Type B pancreatic cell (in vitro differentiated cells): ENCODE measurements at regions not wholly inside any gene's neighbourhood (a gene's known extent, or its start where the extent isn't known, plus 50 kb on each side); places are given as distances from the start of the nearest gene placed in this dataset.

Source experiments
- DNase-seq: peaks from one replicate; pipeline ENCODE4 v3.0.0; 2021; ENCODE audit warnings: mixed read lengths; ENCODE audit not compliant: unreplicated experiment; ENCODE audit errors: extremely low spot score
- H3K27ac Mint-ChIP-seq: 2 replicates; pipeline ENCODE4 v1.8.0; 2021; ENCODE audit warnings: mild to moderate bottlenecking, mixed read lengths
- H3K27me3 Mint-ChIP-seq: 2 replicates; pipeline ENCODE4 v1.8.0; 2021; ENCODE audit warnings: mixed read lengths
- H3K36me3 Mint-ChIP-seq: 2 replicates; pipeline ENCODE4 v1.8.0; 2021; ENCODE audit warnings: mixed read lengths
- H3K4me1 Mint-ChIP-seq: one replicate; pipeline ENCODE4 v1.8.0; 2021; ENCODE audit warnings: mixed read lengths; ENCODE audit not compliant: unreplicated experiment
- H3K4me3 Mint-ChIP-seq: 2 replicates; pipeline ENCODE4 v1.8.0; 2021; ENCODE audit warnings: mild to moderate bottlenecking, mixed read lengths
- H3K9me3 Mint-ChIP-seq: 2 replicates; pipeline ENCODE4 v1.8.0; 2021; ENCODE audit warnings: mixed read lengths
- CTCF ChIP-seq: fragments of 200-600 bp; sonication (generic); conservative IDR thresholded peaks from 2 replicates; pipeline ENCODE4 v1.5.0; 2021; ENCODE audit warnings: antibody characterized with exemption, mild to moderate bottlenecking

- no peak overlapping the region for H3K27ac Mint-ChIP-seq
- DNase-seq = no peak
- no peaks in the 10 kb centered on the region for H3K4me1 Mint-ChIP-seq
- H3K9me3 Mint-ChIP-seq = peaks cover 9% of the 10 kb centered on the region
- no peak overlapping the region for H3K4me3 Mint-ChIP-seq
- no peaks in the 10 kb centered on the region for H3K36me3 Mint-ChIP-seq
- no peak for TF ChIP-seq CTCF
- H3K27me3 Mint-ChIP-seq = no peaks in the 10 kb centered on the region
Observed at GRCh38 chr9:1285526-1285925, 235.4 kb downstream of the DMRT2 start.

DNA sequence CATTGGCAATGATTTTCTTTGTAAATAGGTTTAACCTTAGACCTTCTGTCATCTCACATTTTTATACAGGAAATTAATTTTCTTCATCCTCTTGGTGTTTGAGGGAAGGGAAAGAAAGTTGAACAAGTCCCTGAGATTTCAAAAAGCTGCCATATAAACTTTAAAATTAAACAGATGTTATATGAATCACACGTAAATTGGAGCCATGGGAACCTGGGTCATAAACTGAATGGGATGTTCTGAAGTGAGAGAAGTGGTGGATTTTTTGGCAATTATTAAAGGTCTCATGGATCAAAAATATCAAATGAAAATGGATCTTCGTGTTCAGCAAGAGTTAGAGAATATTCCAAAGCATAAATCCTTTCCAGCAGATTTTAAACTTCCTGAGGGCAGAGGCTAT is 242.2 kb downstream of the DMRT2 start:
- no peak for DNase-seq
- TF ChIP-seq CTCF = no peak
- Mint-ChIP-seq H3K4me3 (no peak overlapping the region), H3K4me1 (no peaks in the 10 kb centered on the region), H3K36me3 (no peaks in the 10 kb centered on the region), H3K9me3 (peaks cover 9% of the 10 kb centered on the region), H3K27ac (no peak overlapping the region), H3K27me3 (peaks cover 20% of the 10 kb centered on the region)

DNA sequence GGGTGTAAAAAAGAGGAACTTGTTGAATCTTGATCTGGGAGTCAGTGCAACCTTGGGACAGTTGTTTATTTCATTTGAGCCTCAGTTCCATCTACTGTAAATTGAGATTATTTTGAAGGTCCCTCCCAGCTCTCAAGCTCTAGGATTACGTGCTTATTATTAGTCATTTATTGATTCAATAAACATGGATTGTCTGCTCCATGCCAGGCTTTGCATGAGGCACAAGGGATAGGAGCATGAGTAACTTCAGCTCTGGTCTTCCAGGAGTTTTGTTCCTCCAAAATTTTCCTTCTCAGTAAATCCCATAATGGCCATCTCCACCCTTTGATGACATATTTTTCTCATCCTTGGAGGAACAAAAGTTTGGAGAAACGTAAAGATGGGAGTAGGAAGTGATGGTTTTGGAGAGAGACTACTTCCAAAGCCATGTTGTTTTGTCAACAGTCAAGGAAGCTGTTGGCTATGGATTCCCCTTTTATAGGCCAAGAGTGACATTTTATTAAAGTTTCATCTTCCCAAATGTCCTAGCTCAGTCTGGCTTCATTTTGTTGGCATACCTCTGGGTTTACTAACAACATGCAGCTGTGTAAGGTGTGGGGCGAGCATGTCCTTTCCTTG is 244.6 kb downstream of the DMRT2 start:
- peaks cover 5% of the 10 kb centered on the region for H3K9me3 Mint-ChIP-seq
- TF ChIP-seq CTCF = no peak
- H3K36me3 Mint-ChIP-seq = no peaks in the 10 kb centered on the region
- H3K4me3 Mint-ChIP-seq = no peak overlapping the region
- H3K27ac Mint-ChIP-seq = no peak overlapping the region
- no peaks in the 10 kb centered on the region for H3K4me1 Mint-ChIP-seq
- H3K27me3 Mint-ChIP-seq = peaks cover 20% of the 10 kb centered on the region
- DNase-seq = no peak

DNA sequence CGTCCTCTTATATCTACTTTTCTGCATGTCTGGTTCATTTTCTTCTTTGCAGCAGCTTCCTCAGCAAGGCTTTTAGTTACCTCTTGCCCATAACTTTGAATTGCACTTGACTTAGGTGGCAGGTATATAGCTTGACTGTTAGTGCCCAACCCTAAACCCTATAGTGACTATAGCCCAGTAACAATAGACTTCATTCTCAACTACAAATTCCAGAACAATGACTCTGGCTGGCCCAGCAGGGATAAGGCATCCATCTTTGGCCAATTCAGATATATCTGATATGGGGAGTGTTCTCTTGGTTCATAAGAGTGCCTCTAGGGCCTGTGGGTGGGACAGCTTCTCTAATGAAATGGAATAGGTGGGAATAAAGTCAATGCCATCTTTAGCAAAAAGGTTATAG is 246.2 kb downstream of the DMRT2 start:
- Mint-ChIP-seq H3K4me3 (no peak overlapping the region), H3K36me3 (no peaks in the 10 kb centered on the region), H3K9me3 (peaks cover 3% of the 10 kb centered on the region), H3K27ac (no peak overlapping the region), H3K27me3 (peaks cover 17% of the 10 kb centered on the region), H3K4me1 (no peaks in the 10 kb centered on the region)
- TF ChIP-seq CTCF = no peak
- no peak for DNase-seq

DNA sequence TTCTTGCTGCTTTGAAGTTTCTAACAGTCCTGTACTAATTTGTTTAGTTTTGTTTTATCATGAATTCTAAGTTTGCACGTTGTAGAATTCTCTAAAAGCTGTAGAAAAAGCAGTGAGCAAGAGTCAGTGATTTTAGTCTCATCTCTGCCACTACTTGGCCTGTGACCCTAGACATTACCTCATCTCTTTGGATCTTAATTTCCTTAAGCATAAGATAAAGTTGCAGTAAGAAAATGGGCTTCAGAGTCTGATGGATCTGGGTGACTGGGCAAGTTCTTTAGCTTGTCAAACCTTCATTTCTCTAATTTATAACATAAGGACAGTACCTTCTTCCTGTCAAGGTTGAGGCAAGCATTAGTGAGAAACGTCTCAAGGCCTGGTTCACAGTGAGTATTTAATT is 247.9 kb downstream of the DMRT2 start:
- no peaks in the 10 kb centered on the region for H3K9me3 Mint-ChIP-seq
- no peak overlapping the region for H3K4me3 Mint-ChIP-seq
- no peak for DNase-seq
- peaks cover 9% of the 10 kb centered on the region for H3K27me3 Mint-ChIP-seq
- no peaks in the 10 kb centered on the region for H3K4me1 Mint-ChIP-seq
- H3K36me3 Mint-ChIP-seq = no peaks in the 10 kb centered on the region
- no peak overlapping the region for H3K27ac Mint-ChIP-seq
- no peak for TF ChIP-seq CTCF

DNA sequence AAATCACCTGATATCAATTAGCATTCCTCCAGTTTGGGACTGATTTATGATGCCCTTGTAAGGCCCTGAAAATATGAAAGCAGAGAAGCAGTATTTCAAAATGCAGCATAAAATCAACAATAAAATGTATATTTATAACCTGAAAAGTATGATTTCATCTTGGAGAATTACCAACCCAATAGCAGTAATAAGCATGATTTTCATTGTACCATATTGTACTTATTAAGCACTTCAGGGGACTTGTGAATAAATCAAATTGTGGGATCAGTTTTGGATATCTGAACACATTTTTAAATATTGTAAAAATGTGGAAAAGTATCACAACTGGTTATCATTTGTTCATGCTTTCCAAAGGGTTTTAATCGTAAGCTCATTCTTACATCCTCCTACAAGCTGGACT is 250.8 kb downstream of the DMRT2 start:
- H3K27ac Mint-ChIP-seq = no peak overlapping the region
- no peaks in the 10 kb centered on the region for H3K36me3 Mint-ChIP-seq
- TF ChIP-seq CTCF = no peak
- H3K9me3 Mint-ChIP-seq = no peaks in the 10 kb centered on the region
- H3K27me3 Mint-ChIP-seq = no peaks in the 10 kb centered on the region
- H3K4me3 Mint-ChIP-seq = no peak overlapping the region
- no peaks in the 10 kb centered on the region for H3K4me1 Mint-ChIP-seq
- no peak for DNase-seq
